ENCODE measurements at regions not wholly inside any gene's neighbourhood (a gene's known extent, or its start where the extent isn't known, plus 50 kb on each side); places are given as distances from the start of the nearest gene placed in this dataset.
"Not testable (repeated sequence)": the region's sequence is repeated elsewhere in the genome, so short reads cannot be mapped to it uniquely, and the experiment has no call there.

DNA sequence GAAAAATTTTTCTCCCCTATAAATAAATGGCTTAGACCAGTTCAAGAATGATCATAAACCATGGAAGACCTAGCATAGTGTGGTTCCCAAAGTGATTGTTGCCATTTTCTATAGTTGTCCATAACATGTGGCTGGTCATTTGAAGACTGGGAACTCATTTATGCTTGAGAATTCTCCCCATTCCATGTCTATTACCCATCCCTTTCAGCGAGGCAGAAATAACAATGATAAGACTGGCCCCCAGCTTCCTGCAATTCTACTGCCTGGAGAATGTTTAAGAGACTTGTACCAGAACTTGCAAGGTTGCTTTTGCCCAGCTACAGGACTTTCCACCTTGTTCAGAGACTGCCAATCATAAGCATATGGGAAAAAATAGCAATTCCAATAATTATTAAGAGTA, 146.5 kb upstream of the CDH11 start:
- DNase-seq (ENCODE audit: low spot score), result no peak

DNA sequence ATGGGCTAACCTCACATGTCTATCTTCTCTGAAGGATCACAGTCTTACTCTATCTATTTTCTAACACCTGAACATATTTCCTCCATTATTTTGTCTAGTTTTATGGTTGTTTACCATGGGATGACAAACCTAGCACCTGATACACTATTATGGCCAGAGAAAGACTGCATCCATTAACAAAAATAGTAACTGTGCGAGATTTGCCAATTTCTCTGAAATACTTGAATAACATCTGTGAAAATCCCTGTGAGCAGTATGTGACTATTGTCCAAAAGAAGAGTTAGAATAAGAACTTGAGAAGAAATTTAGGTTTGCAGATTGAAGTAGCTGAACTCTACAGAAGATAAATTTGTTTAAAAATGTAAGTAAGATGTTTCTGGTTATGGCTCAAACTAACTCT, 142.0 kb upstream of the CDH11 start:
- no peak for DNase-seq (ENCODE audit: low spot score)

DNA sequence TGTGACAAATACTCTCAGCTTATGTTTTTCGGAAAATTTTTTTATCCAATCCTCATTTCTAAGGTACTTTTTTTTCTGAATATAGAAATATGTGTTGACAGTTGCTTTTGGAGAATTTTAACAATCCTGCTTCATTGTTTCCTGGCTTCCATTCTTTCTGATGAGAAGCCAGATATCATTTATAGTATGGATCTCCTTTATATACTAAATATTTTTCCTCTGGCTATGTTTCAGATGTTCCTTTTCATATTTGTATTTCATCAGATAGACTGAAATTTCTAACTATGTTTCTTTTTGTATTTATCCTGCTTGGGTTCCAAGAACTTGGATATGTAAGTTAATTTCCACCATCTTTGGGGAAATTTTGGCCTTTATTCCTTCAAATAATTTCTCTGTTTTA, 138.9 kb upstream of the CDH11 start:
- DNase-seq (ENCODE audit: low spot score), result no peak

DNA sequence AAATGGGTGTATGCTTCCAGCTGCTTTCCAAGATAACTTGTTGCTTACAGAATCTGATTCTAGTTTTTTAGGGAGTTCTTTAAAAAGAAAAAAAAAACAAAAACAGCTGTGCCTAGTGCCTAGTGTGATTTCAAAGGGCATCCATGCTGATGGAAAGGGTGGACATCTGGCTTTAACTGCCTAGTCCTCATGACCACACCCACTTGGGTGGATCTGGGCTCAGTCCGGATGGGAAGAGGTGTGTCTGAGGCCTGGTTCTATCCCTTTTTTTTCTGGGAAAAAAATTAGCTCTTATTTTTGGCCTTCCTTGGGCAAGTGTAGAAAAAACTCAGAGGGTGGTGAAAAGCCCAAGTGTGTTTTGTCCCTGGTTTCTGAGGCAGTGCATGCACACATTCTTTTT, 132.3 kb upstream of the CDH11 start:
- no peak for DNase-seq (ENCODE audit: low spot score)

DNA sequence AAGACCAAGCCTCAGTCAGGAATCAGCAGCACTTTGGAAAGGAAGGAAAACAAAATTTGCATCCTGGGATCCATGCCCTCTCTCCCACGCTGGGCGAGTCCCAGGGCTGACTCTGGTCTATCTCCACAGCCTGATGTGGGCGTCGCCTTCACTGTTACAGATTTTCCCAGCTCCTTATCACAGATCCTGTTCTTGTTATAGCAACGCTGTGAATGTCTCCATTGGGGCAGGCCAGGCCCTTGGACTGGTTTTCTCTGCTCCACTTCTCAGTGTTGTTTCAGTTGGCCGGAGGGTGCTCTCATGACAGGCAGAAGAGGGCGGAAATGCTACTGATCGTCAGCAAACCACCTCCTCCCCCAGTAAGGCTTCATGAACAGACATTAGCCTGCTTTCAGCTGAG, 127.9 kb upstream of the CDH11 start:
- DNase-seq (ENCODE audit: low spot score), result no peak

DNA sequence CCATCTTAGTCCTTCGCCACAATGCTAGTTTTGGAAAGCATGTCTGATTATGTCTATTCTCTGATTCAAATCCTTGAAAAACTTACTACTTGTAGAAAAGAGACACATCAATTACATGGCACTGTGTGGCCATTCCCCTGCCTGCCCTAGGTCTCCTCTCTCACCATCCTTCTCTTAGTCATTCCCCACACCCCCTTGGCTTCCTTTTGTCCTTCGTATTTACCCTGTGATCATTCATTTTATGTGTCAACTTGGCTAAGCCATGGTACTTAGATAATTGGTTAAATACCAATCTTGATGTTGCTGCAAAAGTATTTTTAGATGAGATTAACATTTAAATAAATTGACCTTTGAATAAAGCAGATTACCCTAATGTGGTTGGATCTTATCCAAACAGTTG, 122.9 kb upstream of the CDH11 start:
- DNase-seq (ENCODE audit: low spot score), result no peak

DNA sequence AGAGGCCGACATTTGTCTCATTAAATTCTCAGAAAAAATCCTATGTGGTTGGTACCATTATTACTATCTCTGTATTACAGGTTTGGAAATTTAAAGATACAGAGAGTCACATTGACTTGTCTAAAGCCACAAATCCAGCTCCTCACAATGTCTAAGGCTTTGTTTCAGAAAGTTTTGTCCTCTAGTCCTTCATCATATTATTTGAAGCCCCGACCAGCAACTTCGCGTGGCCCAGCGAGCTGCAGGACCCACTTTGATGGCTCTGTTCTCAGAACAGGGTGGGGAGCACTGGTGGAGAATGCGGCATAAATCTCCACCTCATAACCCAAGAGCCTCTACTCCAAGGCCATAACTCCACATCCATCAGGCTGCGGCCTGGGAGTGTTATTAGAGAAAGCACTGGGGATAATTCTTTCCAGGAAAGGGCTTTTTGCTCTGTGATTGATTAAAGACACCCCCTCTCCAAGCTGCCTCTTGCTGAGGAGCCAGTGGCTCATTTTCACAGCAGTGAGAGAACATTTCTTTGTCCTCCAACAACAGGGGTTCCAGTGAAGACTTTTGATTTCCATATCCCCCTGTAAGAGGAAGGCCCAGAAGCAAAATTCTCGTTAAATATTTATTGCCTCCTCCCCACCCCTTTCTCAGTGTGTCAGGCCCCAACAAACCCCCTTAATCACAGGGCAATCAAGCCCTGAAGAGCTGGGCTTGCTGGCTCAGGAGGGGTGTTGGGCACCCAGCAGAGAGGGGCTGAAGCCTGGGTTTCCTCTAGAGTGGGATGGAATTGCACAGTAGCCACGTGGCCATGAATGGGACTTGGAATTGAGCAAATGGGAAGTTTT, 113.7 kb upstream of the CDH11 start:
- no peak for DNase-seq (ENCODE audit: low spot score)

DNA sequence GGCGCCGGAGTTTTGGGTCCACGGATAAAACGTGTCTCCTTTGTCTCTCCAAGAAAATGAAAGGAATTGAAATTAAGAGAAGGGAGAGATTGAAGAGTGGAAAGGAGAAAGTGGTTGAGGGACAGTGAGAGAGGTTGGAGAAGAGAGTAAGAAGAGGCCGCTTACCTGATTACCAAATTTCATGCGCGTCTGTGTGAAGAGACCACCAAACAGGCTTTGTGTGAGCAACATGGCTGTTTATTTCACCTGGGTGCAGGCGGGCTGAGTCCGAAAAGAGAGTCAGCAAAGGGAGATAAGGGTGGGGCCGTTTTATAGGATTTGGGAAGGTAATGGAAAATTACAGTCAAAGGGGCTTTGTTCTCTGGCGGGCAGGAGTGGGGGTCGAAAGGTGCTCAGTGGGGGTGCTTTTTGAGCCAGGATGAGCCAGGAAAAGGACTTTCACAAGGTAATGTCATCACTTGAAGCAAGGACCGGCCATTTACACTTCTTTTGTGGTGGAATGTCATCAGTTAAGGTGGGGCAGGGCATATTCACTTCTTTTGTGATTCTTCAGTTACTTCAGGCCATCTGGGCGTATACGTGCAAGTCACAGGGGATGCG, 113.0 kb upstream of the CDH11 start:
- not testable (repeated sequence) for DNase-seq (ENCODE audit: low spot score)

DNA sequence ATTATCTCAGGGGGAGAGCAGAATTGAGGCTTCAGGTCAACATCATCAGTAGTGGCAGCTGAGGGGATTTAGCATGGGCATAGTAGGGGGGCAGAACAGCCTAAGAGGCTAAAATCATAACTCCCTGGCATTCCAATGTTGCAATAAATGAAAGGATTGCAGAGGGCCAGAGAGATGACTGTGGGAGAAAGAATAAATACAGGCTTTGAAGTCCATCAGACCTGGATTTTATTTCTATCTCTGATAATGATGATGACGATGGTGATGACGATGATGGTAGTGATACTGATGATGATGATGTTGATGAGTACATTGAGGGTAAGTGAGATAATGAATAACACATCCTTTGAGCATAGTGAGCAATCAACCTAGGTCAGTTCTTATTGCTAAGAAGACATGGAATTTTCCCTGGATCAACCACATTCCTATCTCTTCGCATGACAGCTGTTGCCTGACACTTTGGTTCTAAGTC, 107.4 kb upstream of the CDH11 start:
- DNase-seq (ENCODE audit: low spot score), result no peak

DNA sequence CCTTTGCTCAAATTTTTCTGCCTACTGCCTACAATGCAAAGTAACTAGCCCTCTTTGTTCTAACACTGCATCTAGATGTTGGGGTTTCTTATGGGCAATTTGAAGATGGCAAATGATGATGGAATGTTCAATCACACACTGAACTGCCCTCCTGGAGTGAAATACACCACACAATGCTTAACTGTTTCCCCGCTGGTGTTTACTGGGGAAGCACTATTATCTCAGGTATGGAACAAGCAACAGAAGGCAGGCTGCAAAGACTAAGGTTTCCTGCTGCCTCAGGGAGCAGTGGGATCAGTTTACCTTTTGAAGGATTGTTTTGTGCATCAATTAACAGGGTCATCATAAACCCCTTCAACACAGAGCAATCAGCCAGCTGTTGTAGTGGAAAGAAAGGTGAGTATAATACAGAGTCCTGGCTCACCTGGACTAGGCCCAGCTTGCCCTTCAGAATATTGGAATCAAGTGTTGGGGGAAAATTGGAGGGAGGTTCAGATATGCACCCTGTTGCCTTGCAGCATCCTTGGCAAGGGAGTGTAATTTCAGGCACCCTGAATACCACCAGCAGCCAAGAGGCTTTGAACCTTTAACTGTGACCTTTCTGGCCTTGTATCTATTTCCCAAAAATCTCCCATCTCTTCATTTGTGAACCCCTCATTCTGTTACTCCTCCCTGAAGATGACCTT, 105.4 kb upstream of the CDH11 start:
- no peak for DNase-seq (ENCODE audit: low spot score)

DNA sequence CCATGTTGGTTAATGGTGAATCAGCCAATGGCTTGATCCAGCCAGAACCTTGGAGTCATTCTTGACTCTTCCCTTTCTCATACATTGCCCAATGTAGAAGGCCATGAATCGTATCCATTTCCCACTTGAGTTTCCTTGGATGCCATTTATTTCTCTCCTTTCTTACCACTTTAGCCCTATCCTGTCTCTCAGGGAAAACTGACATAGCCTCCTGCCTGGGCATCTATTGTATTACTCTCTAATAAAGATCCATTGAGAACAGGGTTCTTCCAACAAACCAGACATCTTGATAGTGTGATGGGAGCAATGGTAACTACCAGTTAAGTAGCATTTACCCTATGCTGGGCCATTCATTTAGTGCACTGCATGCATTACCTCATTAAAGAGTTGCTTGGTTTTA, 104.2 kb upstream of the CDH11 start:
- DNase-seq (ENCODE audit: low spot score), result no peak

DNA sequence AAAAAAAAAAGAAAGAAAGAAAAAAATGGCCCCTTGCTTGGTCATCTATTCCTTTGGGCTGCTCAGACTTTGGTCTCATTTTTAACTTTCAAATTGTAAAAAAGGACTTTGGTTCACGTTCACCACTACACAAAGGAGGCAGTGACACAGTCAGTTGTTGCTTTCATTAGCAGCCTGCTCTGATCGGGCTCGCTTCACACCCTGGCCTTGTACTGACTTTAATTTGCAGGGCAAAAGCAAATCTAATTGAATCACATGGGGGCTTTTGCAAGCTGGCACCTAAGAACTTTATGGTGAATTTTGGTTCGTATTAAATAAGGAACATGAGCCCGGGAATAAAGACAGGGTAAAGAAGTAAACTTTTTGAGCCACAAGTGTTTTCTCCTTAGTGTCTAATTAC, 103.6 kb upstream of the CDH11 start:
- DNase-seq (ENCODE audit: low spot score), result no peak

DNA sequence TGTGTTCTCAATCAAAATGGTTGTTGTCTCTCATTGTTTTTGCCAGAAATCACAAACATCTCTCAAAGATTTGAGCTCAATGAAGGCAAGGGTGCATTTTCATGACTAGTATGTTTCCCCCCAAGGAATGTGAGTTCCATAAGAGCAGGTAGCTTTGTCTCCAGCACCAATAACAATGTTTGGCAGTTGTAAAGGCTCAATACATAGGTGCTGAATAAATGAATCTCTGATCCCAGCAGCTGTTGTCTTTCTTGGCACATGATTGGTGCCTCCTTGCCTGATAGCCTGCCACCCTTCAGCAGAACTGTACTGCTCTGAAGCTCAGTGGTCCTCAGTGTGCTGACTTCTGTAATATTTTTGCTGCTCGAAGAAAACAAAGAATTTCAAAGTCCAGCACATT, 103.1 kb upstream of the CDH11 start:
- DNase-seq (ENCODE audit: low spot score), result no peak

DNA sequence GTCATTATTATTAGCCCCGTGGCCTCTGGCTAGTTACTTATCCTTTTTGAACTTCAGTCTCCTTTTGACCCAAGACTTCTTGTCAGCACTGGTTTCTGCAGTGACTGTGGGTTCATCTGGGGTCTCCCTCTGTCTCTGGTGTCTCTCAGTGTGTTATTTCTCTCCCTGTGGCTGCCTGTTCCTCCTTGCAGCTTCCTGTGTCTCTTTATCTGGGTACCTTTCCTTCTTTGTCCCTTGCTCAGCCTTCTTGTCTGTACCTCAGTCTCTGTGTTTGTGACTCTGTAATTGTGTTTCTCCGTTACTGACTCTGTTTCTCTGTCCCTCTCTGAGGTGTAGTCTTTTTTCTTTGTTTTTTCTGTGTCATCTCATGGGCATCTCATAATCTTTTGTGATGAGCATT, 102.6 kb upstream of the CDH11 start:
- DNase-seq (ENCODE audit: low spot score), result no peak

DNA sequence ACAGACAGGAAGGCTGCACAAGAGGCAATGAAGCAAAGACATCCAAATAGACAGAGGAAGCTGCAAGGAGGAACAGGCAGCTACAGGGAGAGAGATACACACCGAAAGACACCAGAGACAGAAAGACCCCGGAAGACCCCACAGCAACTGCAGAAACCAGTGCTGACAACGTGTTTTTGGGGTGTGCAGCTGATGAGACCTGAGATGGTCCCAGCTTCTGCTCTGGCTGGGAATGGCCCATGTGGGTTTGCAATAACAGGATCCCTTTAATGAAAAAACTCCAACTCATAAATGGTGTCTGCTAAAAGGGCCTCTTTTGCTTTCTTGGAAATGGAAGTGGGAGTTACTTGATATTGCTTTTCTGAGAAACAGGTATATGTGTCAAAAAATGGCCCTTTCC, 101.5 kb upstream of the CDH11 start:
- DNase-seq (ENCODE audit: low spot score), result no peak

DNA sequence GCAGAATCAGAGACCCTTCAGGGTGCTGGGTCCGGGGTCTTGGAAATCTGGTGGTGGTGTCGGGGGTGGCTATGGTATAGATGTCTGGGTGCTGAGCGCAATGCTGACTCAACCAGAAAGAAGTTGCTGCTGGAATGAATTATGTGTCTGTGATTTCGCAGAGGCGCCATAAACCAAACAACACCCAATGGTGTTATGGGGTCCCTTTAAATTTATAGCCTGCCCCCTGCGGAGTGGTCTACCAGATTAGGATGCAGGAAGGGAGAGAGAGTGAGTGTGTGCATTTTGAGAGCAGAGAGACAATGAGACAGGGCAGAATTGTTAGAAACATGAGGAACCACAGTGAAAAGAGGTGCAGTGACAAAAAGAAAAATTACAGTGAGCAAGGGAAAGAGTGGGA, 100.7 kb upstream of the CDH11 start:
- no peak for DNase-seq (ENCODE audit: low spot score)

DNA sequence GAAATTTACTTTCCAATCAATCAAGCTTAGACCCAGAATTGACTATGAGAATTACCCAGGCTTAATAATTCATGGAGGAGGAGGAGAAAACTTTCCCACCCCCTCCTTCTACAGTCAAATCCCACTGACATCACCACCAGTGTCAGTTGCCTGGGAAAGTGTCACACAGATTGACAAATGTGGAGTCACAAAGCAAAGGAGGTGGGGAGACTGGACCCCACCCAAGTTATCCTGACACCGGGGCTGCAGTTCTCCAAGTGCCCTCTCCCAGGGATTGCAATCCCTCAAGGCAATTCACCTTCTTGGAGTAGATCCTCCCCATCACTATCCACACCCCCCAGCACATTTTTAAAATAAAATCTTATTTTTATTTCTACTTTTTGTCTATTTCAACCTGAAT, 100.2 kb upstream of the CDH11 start:
- no peak for DNase-seq (ENCODE audit: low spot score)

DNA sequence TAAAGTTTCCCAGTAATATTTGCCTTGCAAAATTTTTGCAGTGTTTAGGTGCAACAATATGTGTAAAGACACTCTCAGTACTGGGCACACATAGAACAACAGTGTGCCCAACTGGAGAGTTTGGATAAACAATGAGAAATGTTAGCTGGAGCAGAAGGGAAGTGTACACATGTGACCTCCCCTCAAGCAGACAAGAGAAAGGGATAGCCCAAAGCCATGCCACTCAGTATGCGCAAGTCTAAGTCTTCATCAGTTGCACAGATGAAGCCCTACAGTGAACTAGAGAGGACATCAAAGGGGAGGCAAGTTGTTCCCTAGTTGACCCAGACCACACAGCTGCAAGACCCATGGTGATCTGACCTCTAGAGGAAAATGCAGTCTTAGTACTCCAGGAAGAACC, 97.9 kb upstream of the CDH11 start:
- no peak for DNase-seq (ENCODE audit: low spot score)

DNA sequence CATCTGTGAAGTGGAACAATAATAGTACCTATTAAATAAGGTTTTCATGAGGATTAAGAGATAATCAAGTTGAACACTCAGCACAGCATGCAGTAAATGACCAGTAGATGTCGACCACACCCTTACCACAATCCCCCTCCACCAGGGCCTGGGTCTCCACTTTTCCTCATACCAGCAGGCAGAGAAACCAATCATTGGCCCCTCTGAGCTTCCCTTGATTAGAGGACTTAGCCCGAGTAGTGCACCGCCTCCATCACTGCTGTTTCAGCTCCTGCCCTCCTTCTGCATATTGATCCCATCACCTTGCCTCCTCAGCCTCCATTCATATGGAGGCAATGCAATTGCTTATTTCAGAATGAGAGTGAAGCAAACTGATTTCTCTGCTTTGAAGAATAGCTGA, 96.5 kb upstream of the CDH11 start:
- DNase-seq (ENCODE audit: low spot score), result no peak

DNA sequence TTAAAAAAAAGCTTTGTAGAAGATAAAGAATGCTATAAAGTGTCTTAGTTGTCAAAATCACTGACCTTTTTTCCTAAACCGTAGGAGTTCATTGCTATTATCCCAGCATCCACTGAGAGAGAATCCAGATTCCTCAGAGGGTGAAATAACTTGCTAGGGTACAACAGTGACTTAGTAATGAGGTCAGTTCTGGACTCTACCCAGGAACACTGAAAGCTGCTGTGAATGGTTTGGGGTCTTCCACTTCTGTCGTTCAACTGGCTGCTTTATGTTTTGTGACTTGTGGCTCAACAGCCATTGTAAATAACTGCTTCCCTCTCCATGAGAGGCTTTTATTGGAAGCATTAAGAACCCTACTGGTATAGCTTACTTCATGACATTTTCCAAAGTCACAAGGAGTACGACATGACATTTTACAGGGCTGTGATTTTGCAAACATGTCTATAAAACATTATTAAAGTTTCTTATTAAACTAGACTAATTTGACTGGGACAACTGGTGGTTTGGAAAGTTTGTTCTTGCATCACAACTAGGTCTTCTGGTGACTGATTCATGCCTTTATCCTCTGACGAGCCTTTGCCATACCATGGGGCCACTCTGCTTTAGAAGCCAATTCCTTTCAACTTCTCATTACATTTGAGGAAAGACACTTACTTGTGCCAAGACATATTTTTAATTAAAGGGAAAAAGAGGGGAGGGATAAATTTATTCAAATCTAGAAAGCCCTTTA, 92.2 kb upstream of the CDH11 start:
- DNase-seq (ENCODE audit: low spot score), result no peak

DNA sequence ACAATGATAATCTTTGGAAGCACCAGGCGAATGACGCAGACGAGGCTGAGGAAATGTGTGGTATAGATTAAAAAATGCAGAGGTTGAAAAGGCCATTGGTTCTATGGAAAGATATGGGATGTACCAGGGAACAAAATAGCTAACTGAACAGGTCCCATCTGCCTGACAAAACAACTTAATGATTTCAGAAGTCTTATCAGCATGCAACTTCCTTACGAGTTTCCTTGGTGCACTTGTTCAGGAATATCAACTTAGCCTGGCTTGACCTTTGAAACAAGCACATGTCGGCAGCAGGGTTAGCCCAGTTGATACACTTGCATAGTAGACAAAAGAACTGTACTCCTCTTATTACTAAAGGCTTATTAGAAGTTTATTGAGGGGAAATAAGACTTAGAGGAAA, 90.9 kb upstream of the CDH11 start:
- DNase-seq (ENCODE audit: low spot score), result no peak

DNA sequence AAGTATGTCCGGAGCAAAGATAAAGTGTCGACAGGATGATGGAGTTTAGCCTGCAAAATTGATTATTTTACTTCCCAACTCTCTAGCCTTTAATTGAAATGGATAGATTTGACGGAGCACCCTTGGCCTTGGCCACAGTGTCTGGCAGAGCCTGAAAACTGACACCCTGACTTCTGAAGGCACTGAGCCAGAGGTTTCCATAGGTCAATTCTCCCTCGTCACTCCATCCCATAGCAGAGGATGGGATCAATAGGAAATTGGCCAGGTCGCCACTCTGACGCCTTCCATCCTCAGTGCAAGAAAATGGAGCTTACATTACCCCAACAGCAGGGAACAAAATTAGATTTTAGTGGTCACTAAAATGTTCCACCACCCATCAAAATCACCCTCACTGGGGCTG, 90.4 kb upstream of the CDH11 start:
- DNase-seq (ENCODE audit: low spot score), result no peak

DNA sequence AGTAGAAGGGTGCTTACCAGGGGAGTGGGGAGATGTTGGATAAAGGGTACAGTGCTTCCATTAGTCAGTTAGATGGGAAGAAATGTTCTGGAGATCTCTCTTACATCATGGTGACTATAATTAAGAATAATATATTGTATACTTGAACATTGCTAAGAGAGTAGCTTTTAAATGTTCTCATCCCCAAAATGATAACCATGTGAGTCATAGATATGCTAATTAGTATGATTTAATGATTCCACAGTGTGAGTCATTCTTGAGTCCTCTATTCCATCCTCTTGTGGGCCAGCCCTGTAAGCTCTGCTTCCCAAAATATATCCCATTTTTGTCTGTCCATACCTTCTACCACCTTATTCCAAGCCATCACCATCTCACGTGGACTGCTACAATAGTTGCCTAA, 80.6 kb upstream of the CDH11 start:
- no peak for DNase-seq (ENCODE audit: low spot score)
